DMS53 (cell line): ENCODE measurements at regions not wholly inside any gene's neighbourhood (a gene's known extent, or its start where the extent isn't known, plus 50 kb on each side); places are given as distances from the start of the nearest gene placed in this dataset.

Experiments used
- DNase-seq: peaks from one replicate; lab custom pipeline; 2025; lab: John Stamatoyannopoulos, UW

DNA sequence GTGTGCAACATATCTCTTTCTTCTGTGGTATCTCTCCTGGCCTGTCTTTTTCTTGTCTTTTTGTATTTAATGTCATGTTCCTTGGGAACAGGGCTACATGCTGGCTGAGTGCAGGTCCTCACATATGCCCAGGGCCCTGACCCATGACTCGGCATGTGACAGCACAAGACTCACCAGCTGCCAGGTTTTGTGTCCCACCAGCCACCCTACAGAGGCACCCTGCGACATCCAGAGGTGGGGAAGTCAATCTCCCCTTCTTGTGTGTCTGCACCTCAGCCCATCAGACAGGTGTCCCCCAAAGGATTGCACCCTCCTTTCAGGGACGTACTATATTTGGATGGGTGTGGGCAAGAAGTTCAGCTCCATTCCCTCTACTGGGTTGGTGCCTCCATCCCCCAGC, 576.3 kb downstream of the RNF144B start:
- DNase-seq: no peak

DNA sequence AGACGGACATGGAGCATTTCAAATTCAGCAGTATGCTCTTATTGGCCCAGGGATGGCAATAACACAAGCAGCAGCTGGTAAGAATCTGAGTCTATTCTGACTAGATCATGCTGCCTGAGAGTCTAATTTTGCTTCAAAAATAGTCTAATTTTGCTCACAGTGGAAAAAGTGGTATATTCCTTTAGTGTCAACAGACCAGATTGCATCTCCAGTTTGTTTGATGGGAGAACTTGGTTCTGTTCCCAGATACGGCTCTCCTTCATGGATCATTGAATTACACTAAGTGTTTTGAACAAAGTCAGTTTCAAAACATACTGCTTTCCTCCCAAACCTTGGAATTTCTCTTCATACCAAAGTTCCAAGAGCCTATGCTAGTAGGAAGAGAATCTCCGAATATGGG, 586.1 kb downstream of the RNF144B start:
- DNase-seq: no peak

DNA sequence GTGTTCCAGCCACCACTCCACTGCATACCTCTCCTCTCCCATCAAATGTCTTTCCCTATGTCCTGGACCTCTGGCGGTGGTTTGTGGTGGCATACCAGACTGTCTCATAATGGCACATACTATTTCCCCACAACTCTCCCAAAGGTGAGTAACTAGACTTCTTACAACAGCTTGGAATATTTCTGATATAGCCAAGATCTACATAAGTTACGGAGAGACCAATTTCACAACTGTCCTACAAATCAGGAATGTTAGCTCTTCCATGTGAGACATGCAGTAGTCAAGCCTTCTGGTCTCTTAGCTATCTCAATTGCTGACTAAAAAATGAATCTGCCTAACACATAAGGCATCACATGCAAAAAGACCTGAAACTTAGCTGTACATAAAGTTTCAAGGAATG, 588.9 kb downstream of the RNF144B start:
- DNase-seq: peak; percentile 9

DNA sequence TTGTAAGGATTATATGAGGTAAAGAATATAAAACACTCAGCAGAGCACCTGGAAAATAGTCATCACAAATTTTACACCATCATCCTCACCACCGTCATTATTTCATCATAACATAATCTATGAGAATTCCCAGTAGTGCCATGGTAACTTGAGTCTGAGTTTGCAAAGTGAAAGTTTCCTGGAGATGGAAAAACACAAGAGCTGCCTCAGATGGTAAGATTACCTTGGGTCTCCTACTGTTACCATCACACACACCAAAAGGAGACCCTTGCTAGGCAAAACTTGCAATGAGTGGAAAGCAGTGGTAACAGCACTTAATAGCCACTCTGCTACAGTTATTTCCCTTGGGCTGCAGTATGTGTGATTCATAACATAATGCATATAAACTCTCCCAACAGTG, 589.8 kb downstream of the RNF144B start:
- DNase-seq: peak; percentile 6

DNA sequence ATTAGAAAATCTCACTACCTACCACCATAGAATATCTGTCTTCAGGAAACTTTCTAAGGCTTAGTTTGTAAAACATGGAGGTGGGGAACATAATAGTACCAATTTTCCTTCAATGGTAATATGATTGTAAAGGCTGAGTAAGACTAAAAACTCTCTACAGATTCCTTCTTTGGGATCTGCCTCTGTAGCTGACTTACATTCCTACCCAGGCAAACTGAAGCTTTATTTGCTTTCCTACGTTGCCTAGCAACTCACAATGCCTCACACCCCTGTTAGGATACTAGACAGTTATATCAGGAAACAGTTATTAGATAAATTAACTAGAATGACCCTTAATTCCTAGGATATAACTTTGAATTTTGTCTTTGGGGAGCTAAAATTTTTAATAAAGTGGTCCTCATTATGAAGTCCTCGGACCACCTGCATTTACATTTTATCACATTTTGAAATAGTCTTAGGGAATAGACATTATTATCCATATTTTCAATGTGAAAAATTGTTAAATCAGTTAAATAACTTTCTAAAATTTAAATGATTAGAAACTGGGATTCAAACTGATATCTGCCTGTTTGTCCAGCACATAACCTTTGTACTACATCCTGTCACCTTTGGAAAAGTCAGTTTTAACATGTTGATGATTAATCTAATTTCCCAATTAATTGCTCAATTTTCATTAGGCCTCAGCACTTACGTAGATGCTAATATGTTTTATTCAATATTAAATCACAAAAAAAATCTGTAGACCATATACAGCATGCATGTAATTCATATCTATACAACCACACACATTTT, 591.4 kb downstream of the RNF144B start:
- peak; percentile 94 for DNase-seq

DNA sequence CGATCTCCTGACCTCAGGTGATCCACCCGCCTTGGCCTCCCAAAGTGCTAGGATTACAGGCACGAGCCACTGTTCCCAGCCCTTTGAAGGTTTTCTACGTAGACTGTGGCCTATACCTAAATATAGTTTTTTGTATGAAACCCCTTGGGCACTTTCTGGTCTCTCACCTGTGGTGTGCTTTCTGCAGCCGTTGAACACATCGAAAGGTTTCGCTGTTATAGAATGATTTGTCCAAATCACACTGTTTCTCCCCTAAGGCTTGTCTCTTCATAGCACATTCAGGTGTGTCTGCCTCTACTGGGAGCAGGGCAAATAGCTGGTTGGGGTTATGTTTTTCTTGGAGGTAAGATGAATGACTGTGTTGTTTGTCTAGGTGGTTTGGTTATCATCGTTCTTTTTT, 597.9 kb downstream of the RNF144B start:
- DNase-seq: no peak

DNA sequence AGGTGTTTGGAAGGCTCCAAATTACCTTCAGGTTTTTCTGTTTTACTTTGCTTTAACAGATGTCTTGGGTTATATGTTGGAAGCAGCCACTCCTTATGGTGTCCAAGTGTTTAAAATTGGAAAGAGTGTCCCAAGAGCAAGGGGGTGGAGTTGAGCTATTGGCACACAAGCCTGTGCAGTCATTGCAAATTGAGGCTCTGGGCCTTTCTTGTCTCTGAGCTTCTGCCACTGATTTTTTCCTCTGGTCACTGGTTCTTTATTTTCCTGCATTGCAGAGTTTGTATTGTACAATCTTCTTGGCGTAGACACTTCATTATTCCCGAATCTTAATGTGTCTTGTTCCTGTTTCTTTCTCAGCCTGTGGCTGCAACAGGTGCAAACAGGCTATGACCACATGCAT, 598.8 kb downstream of the RNF144B start:
- DNase-seq: no peak

DNA sequence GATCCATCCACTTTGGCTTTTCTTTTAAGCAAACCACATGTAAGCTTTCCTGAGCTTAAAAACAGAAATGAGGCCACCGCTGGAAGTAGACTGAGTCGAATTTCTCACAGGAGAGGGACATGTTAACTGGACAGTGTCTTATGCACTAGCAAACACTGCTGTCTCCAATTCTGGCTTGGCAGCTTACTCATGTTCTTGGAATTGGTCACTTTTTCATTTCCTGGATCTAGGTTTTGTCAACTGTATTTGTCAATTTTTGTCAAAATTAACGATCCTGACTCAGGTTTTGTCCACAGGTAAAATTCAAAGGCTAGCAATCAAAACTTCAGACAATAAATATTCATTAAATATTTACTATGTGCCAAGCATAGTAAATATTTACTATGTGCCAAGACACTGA, 601.5 kb downstream of the RNF144B start:
- DNase-seq: no peak

DNA sequence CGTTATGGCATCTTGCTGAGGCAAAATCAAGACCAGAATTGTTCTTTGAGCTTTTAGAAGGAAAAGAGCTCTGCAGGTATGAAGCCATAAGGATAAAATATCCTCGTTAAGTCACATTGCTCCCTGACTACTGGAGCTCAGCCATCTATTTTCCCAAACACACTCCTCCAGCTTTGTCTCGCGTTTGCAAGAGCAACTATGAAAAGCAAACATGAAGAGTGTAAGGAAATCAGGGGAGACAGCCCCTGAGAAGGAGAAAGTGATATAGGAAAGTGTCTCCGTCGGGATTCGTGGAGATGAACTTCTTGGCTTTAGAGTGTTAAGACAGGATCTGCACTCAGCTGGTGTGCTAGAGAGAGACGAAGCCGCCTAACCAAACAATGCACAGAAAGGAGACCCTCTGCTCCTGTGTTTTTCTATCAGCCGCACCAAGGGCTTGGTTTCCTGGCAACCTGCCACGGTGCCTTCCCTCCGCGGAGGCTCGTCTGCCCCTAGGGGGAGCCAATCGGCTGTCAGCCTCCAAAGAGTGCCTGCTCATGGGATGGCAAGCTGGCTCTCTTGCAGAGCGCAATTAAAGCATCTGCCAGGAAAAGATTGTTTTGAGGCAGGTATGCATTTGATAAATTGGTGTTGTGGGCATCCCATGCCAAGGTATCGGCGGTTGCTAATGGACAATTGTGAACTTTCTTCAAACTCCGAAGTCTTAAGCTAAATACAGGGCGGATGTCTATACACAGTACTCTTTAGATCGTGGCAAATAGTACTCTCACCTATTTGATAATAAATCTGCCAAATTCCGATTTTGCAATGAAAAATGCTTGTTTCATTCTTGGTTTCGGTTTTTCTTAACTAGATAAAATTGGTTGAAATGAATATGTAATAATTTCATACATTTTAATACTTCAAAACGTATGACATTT, 603.2 kb downstream of the RNF144B start:
- peak; percentile 89 for DNase-seq

DNA sequence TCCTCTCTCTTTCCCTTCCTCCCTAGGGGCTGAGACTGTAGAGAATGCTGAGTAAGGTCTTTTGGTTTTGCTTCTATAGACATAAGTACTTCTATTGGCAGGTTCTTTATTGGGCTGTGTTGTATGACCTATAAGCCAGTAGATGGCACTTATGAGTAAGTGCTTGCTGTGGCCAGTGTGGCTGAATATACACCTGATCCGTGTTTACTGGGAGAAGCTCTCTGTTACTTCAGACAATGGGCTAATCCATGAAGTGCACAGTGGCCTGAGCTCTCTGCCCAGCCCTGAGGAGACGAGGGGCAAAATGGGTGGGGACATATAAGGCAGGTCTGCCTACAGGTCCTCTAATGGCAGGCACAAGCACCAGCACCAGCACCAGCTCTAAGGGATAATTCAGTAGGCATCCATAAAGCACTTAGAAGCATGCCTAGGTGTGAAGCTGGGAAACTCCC, 610.3 kb downstream of the RNF144B start:
- peak; percentile 88 for DNase-seq

DNA sequence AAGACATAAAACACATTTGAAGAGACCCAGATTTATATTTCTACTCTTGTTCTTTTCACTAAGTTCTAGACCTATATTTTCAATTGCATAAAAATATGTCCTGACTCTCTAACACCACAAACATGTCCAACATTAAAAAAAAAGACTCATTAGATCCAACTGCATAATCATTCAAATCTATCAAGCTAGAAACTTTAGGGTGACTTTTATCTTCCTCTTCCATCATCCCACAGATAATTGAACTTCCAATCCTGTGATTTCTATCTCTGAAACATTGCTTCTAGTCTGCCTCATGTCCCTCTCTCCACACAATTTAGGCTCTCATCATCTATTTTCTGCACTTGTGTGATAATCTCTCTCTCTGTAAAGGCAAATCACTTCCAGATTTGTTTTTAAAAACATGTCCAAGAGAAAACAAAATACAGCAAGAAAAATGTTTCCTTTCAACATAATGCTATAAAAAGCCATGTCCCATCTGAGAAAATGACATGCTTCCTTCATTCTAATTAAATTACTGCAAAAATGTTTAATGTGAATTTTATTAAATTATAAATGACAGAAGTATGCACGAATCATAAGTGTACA, 615.9 kb downstream of the RNF144B start:
- DNase-seq: no peak

DNA sequence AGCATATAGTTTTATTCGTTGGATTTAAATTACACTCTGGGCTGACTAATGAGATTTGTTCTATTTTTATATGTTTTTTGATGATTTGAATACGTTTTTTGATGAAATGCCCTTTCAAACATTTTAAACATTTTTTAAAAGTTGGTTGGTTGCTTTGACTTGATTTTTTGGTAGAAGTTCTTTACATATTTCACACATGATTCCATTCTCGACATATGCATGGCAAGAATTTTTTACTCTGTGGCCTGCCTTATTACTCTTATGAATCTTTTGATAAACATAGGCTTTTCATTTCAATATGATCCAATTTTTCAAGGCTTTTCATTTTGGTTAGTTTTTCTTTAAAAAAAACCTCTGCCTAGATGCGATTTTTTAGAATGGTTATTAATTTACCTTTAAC, 617.0 kb downstream of the RNF144B start:
- no peak for DNase-seq

DNA sequence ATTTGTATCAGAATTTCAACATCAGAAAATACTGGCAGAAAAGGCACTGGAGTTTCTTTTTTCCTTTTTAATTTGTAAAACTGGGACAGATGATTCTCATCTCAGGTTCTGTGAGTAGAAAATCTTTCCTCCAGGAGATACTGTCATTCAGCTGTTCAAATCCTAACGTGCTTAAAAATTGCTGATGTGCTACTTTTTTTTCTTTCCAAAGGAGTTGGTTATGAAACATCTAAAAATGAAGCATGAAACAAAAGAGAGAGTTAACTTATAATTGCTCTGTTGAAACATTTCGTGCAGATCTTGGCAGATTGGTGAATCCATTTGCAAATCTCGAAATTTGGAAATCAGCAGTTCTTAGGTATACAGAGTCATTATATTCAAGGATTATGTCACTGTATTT, 622.6 kb downstream of the RNF144B start:
- DNase-seq: no peak

DNA sequence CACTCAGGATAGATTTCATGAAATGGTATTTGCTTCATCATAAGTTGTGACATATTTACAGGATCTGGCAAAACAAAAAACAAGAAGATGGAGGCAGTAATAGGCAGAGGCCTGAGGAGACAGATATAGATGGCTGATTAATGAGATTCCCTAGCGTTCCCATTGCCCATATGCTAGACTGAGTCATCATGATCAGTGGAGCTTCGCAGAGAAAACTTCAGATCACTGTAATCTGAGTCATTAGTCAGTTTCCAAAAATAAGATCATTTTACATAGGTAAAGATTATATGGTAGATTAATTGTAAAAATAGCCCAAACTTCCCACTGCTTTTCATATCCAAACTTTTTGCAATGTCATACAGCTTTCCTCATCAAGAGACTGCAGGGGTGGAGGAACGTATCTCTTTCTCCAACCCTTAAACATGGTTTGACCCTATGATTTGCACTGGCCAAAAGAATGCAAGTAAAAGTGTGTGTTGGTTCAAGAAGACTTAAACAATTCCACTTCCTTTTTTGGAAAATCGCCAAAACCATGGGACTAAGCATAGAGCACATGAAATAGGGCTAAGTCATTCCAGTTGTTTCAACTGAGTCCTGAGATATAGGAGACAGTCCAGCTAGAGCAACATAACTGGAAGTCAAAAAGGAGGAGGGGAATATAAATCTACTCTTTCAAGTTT, 626.0 kb downstream of the RNF144B start:
- DNase-seq: no peak

DNA sequence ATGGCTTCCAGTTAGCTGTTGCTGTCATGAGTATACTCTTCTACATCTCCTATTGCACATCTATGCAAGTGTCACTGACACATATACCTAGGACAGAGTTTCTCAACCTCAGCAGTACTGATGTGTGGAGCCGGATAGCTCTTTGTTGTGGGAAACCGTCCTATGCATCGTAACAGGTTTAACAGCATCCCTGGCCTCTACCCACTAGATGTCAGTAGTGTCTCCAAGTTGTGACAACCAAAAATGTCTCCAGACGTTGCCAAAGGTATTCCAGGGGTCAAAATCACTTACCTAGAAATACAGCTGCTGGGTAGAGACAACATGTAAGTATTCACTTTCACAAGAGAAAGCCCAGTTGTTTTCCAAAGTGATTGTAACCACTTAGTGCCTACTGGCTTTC, 637.6 kb downstream of the RNF144B start:
- DNase-seq: peak; percentile 80

DNA sequence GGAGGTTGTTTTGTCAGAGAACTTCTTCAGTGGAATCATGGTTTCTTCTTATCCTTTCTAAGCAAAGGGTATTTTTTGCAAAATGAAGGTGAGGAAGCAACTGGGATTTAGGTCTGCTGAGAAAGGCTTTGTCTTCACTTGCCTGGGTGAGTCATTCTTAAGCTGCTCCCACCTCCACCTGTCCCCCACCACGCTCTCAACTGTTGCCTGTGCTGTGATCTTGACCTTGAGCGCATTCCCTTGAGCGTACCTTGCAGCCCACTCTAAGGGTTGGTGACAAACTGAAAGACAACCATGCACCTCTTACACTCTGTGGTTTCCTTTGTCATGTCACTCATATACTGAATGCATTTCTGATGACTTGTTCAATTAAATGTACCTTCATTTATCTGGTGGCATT, 641.1 kb downstream of the RNF144B start:
- no peak for DNase-seq

DNA sequence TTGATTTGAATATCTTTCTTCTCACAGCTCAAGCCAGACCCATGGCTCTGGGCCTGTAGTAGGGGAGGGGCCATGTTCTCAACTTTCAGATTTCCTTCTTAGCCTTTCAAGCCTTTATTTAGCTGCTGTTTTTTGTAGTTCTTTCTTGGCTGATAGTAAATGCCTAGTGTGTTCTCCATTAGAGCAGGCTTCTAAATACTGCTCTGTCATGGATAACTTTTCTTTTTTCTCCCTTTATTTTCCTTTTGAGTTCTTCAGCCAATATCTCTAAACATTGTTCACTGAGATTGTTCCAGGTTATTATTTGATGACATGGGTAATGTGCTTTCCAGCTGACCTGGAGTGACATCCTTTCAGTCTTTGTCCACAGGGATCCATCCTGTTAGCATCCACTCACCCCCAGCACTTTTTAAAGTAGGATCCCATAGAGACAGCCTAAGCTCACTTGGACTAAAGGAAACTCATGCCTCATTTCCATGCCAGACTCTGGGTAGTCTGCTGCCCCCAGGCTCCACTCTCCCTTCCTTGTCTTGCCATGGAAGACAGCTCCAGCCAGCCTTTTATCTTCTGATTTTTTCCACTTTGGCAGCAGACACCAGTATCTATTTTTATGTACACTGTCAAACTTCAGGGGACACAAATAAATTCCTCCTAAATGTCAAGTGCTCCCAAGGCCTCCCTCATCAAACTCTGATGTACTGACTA, 645.6 kb downstream of the RNF144B start:
- no peak for DNase-seq

DNA sequence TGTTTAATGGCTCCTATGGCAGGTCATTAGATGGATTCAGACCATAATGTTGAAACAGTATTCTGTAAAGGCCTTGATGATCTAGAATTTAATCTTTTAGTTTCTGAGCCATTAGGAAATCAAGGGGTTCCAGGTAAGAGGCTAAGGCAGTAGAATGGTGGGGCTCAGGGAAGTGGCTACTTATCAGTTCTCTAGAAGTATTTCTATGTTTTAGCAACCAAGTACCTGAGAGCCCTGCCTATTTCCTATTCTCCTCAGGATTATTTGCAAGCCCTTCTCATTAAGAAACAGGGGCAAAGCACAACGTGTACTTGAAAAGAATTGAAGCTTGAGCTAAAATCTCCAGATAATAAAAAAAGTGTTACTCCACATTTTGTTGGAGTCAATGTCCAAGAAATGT, 646.5 kb downstream of the RNF144B start:
- DNase-seq: no peak

DNA sequence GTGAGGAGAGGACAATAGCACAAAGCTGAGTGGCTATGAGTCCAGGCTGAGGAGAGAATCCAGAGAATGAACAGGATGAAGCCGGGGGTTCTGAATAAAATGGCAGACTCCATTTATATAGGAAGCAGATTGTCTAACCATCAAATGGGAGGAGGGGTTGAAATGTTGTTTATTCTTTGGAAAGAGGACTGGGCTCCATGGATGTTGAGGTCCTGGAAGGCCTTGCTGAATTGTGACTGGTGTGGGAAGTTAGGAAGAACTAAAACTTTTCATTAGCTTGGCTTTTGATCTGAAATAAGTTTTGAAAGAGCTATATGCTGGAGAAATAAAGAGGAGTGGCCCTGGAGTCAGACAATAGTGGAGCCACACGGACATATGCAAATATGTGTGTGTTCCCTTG, 647.8 kb downstream of the RNF144B start:
- DNase-seq: no peak

DNA sequence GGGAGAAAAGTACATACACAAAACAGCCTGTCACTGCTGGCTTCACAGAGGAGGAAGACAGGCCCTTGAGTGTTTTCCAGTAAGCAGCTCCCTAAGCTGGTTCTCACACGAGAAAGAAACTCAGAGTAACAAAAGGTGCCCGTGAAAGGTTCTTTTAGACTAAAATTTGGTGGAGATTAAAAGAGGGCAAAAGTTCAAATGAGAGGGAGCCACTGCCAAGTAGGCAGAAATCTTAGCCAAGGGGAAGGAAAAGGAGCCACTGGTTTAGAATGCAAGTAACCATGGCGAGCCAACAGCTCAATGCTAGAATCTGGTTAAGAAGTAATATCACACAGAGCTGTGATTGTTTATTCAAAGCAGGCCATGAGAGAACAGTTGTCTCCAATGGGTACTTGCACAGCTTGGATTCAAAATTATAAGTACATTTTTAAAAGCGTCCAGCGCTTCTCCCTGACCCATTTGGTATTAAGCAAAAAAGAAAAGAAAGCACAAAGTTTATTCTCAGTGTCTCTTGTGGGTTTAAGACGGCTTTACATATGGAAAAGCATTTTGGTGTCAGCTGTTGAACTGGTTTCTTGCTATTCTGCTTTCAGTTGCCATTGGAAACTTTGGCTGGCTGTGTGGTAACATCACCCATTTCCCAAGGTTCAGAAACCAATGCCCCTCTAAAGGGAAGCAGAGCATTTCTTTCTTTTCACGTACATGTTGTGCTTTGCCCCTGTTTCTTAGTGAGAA, 648.5 kb downstream of the RNF144B start:
- no peak for DNase-seq

DNA sequence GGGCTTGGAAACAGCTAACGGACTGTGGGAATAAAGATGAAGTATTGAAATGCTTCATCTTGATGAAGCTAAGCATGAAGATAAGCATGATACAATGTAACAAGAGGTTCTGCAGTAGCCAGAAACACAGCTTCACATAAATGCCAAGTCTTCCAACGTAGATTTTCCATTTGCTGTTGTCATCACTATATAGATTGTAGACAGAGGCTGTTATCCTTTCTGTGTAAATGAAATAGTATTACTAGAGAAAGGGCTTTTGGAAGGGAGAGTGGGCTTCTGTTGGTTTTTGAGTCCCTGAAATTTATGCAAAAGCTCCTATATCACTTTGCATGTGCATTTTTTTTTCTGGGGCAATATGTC, 649.0 kb downstream of the RNF144B start:
- DNase-seq: no peak
